SU-DHL-6 (cell line): ENCODE measurements at regions not wholly inside any gene's neighbourhood (a gene's known extent, or its start where the extent isn't known, plus 50 kb on each side); places are given as distances from the start of the nearest gene placed in this dataset.

Experiments used
- H2AFZ ChIP-seq: fragments of 200-600 bp; sonication (generic); 2 replicates; pipeline ENCODE4 v1.6.1; 2014; ENCODE audit warnings: low read depth, mild to moderate bottlenecking, moderate library complexity, mixed read lengths, antibody characterized with exemption, low read length; ENCODE audit not compliant: severe bottlenecking
- H3F3A ChIP-seq: fragments of 200-600 bp; shearing (Covaris generic); 2 replicates; pipeline ENCODE4 v1.6.0; 2016; ENCODE audit warnings: antibody characterized with exemption, mild to moderate bottlenecking; ENCODE audit not compliant: insufficient read depth
- H3K27ac ChIP-seq: fragments of 200-600 bp; sonication (generic); 2 replicates; pipeline ENCODE4 v1.5.1; 2016; ENCODE audit warnings: low read depth, mild to moderate bottlenecking, low read length, moderate library complexity, mixed read lengths
- H3K27me3 ChIP-seq: fragments of 200-600 bp; sonication (generic), shearing (Covaris generic); 2 replicates; pipeline ENCODE4 v1.6.0; 2014; ENCODE audit warnings: mild to moderate bottlenecking, low read length
- H3K36me3 ChIP-seq: fragments of 200-600 bp; sonication (generic); 2 replicates; pipeline ENCODE4 v1.6.1; 2014; ENCODE audit warnings: mild to moderate bottlenecking, low read length, mixed read lengths
- H3K4me2 ChIP-seq: fragments of 300-600, 200-600 bp; shearing (Covaris generic), sonication (generic); 2 replicates; pipeline ENCODE4 v1.6.0; 2014; ENCODE audit warnings: low read length, low read depth, mild to moderate bottlenecking; ENCODE audit not compliant: poor library complexity, severe bottlenecking
- H3K4me3 ChIP-seq: fragments of 200-600 bp; sonication (generic); 2 replicates; pipeline ENCODE4 v1.5.1; 2014; ENCODE audit warnings: antibody characterized with exemption, low read length, mild to moderate bottlenecking, mixed read lengths; ENCODE audit not compliant: insufficient read depth, poor library complexity, severe bottlenecking
- H3K79me2 ChIP-seq: fragments of 200-600 bp; sonication (generic); 2 replicates; pipeline ENCODE4 v1.6.1; 2014; ENCODE audit warnings: mild to moderate bottlenecking, low read length, moderate library complexity; ENCODE audit not compliant: insufficient read depth
- H3K9ac ChIP-seq: fragments of 200-600 bp; sonication (generic); 2 replicates; pipeline ENCODE4 v1.7.0; 2014; ENCODE audit warnings: mild to moderate bottlenecking, low read length
- H3K9me2 ChIP-seq: fragments of 200-600 bp; sonication (generic); replicated peaks from 2 replicates; pipeline ENCODE4 v1.6.1; 2014; ENCODE audit warnings: low read length; ENCODE audit not compliant: insufficient read depth
- H3K9me3 ChIP-seq: fragments of 200-600 bp; sonication (generic); 2 replicates; pipeline ENCODE4 v1.6.1; 2014; ENCODE audit warnings: low read length, mixed read lengths; ENCODE audit not compliant: insufficient read depth
- H4K20me1 ChIP-seq: fragments of 200-600 bp; sonication (generic); 2 replicates; pipeline ENCODE4 v1.6.1; 2014; ENCODE audit warnings: low read depth, mild to moderate bottlenecking, antibody characterized with exemption, low read length, moderate library complexity, mixed read lengths
- EZH2phosphoT487 ChIP-seq: fragments of 200-600 bp; sonication (generic), shearing (Covaris generic); conservative IDR thresholded peaks from 2 replicates; pipeline ENCODE4 v1.6.1; 2018; ENCODE audit warnings: mild to moderate bottlenecking, antibody characterized with exemption, low read length, moderate library complexity, mixed read lengths
- TF ChIP-seq, protein P1 (sequence below): fragments of 200-600 bp; sonication (generic); IDR thresholded peaks from one replicate; pipeline ENCODE4 v1.5.1; 2017; ENCODE audit warnings: antibody characterized with exemption, mild to moderate bottlenecking, low read length, moderate library complexity; ENCODE audit not compliant: insufficient read depth, poor library complexity, severe bottlenecking

DNA sequence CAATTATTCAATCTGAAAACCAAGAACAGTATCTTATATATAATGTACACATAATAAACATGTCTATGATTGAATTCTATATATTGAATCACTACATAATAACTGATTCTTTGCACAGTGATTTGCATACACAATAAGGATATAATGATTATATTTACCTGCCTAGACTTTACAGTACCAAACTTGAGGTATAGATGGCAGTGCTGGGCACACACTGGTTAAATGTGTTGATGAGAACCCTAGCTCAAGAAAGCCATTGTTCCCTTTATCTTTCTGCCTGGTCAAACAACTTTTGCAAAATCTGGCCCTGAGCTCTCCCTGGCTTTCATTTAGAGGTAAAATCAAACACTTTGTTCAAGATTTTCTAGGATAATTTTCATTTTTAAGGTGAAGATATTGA is 697.7 kb downstream of the TUSC7 start:
- TF ChIP-seq, protein P1, sequence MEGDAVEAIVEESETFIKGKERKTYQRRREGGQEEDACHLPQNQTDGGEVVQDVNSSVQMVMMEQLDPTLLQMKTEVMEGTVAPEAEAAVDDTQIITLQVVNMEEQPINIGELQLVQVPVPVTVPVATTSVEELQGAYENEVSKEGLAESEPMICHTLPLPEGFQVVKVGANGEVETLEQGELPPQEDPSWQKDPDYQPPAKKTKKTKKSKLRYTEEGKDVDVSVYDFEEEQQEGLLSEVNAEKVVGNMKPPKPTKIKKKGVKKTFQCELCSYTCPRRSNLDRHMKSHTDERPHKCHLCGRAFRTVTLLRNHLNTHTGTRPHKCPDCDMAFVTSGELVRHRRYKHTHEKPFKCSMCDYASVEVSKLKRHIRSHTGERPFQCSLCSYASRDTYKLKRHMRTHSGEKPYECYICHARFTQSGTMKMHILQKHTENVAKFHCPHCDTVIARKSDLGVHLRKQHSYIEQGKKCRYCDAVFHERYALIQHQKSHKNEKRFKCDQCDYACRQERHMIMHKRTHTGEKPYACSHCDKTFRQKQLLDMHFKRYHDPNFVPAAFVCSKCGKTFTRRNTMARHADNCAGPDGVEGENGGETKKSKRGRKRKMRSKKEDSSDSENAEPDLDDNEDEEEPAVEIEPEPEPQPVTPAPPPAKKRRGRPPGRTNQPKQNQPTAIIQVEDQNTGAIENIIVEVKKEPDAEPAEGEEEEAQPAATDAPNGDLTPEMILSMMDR, result no peak
- TF ChIP-seq EZH2phosphoT487, result no peak
- no peak overlapping the region for H3K4me2 ChIP-seq
- no peaks in the 10 kb centered on the region for H3K36me3 ChIP-seq
- no peak overlapping the region for H2AFZ ChIP-seq
- no peaks in the 10 kb centered on the region for H3K79me2 ChIP-seq
- no peak overlapping the region for H3K9ac ChIP-seq
- H3K27ac ChIP-seq, result no peak overlapping the region
- H3F3A ChIP-seq, result no peaks in the 10 kb centered on the region
- no peaks in the 10 kb centered on the region for H3K27me3 ChIP-seq
- H3K9me3 ChIP-seq, result no peaks in the 10 kb centered on the region
- H4K20me1 ChIP-seq, result no peaks in the 10 kb centered on the region
- H3K4me3 ChIP-seq, result no peak overlapping the region
- no peaks in the 10 kb centered on the region for H3K9me2 ChIP-seq

DNA sequence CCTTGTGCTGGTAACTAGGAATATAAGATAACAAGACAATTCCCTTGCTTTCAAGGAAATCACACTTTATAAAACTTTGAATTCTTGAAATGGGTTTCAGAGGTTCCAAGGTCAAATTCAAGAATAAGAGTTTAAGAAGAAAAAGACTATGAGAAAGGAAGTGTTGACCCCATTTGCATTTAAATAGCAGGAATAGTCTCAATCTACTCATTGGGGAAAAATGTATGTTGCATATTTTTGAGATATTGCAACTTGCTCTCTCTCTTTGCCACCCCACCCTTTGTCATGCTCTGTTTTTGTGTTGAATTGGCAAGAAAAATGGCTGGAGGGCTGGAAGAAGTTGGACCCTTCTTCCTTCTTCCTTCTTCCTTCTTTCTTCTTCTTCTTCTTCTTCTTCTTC is 699.2 kb downstream of the TUSC7 start:
- no peaks in the 10 kb centered on the region for H3K36me3 ChIP-seq
- H3K79me2 ChIP-seq, result no peaks in the 10 kb centered on the region
- H4K20me1 ChIP-seq, result no peaks in the 10 kb centered on the region
- no peaks in the 10 kb centered on the region for H3K9me2 ChIP-seq
- no peak overlapping the region for H3K27ac ChIP-seq
- H3K9ac ChIP-seq, result no peak overlapping the region
- no peaks in the 10 kb centered on the region for H3K27me3 ChIP-seq
- no peaks in the 10 kb centered on the region for H3F3A ChIP-seq
- H3K4me3 ChIP-seq, result no peak overlapping the region
- H2AFZ ChIP-seq, result no peak overlapping the region
- H3K9me3 ChIP-seq, result no peaks in the 10 kb centered on the region
- no peak overlapping the region for H3K4me2 ChIP-seq
- TF ChIP-seq, protein P1, result no peak
- TF ChIP-seq EZH2phosphoT487, result no peak

DNA sequence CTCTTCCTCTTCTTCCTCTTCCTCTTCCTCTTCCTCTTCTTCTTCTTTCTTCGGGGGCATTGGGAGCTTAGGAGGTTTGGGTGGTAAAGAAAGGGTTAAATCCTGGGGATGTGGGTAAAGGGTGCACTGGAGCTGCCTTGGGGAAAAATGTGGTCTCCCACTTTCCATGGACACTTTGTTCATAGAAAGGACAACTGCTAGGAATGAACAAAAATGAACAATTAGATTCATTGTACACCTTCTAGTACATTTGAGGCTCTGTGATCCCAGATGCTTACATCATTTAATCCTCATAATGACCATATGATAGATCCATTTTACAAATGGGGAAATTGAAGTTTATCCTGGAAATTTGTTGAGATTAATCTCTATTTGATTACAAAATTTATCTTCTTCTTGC is 699.7 kb downstream of the TUSC7 start:
- no peaks in the 10 kb centered on the region for H3K36me3 ChIP-seq
- no peak overlapping the region for H2AFZ ChIP-seq
- no peaks in the 10 kb centered on the region for H3K27me3 ChIP-seq
- no peak overlapping the region for H3K4me2 ChIP-seq
- no peak overlapping the region for H3K4me3 ChIP-seq
- TF ChIP-seq EZH2phosphoT487, result no peak
- TF ChIP-seq, protein P1, result no peak
- no peaks in the 10 kb centered on the region for H3K79me2 ChIP-seq
- H3K9ac ChIP-seq, result no peak overlapping the region
- H3K27ac ChIP-seq, result no peak overlapping the region
- no peaks in the 10 kb centered on the region for H3F3A ChIP-seq
- H4K20me1 ChIP-seq, result no peaks in the 10 kb centered on the region
- no peaks in the 10 kb centered on the region for H3K9me2 ChIP-seq
- no peaks in the 10 kb centered on the region for H3K9me3 ChIP-seq
